ENCODE measurements at regions not wholly inside any gene's neighbourhood (a gene's known extent, or its start where the extent isn't known, plus 50 kb on each side); places are given as distances from the start of the nearest gene placed in this dataset.

- Mint-ChIP-seq H3K9me3 (peaks cover 0 to 14% (median 0%) of the 10 kb centered on the region in 9 donors), H3K36me3 (no peaks in the 10 kb centered on the region), H3K27ac (no peak overlapping the region), H3K4me1 (no peaks in the 10 kb centered on the region), H3K27me3 (peaks cover 5 to 31% (median 18%) of the 10 kb centered on the region in 5 donors), H3K4me3 (no peak overlapping the region)
- ATAC-seq (no peak), DNase-seq (no peak)
- POLR2A ChIA-PET, result no interaction called here
Measured at GRCh38 chr1:115412286-115412685, 74.2 kb upstream of the NGF start.

- DNase-seq (no peak), ATAC-seq (no peak)
- no peak overlapping the region for H3K4me3 Mint-ChIP-seq
- no peaks in the 10 kb centered on the region for H3K36me3 Mint-ChIP-seq
- peaks cover 0 to 14% (median 0%) of the 10 kb centered on the region in 9 donors for H3K9me3 Mint-ChIP-seq
- peaks cover 5 to 32% (median 15%) of the 10 kb centered on the region in 5 donors for H3K27me3 Mint-ChIP-seq
- H3K27ac Mint-ChIP-seq, result no peak overlapping the region
- H3K4me1 Mint-ChIP-seq, result no peaks in the 10 kb centered on the region
- POLR2A ChIA-PET, result no interaction called here
Measured at GRCh38 chr1:115411371-115412063, 73.5 kb upstream of the NGF start.

GRCh38 chr1:115409094-115410015, 71.3 kb upstream of the NGF start:
- Mint-ChIP-seq H3K4me1 (no peaks in the 10 kb centered on the region), H3K27me3 (peaks cover 5 to 41% (median 15%) of the 10 kb centered on the region in 5 donors)

GRCh38 chr1:115408533-115408932, 70.5 kb upstream of the NGF start:
- POLR2A ChIA-PET, result no interaction called here
- ATAC-seq, result no peak
- peaks cover 0 to 10% (median 0%) of the 10 kb centered on the region in 9 donors for H3K9me3 Mint-ChIP-seq
- no peaks in the 10 kb centered on the region for H3K36me3 Mint-ChIP-seq
- H3K4me3 Mint-ChIP-seq, result no peak overlapping the region
- DNase-seq, result no peak
- no peaks in the 10 kb centered on the region for H3K4me1 Mint-ChIP-seq
- no peak overlapping the region for H3K27ac Mint-ChIP-seq
- peaks cover 5 to 38% (median 12%) of the 10 kb centered on the region in 5 donors for H3K27me3 Mint-ChIP-seq

More at GRCh38 chr1:115409094-115410015, 71.3 kb upstream of the NGF start:
- no peak for DNase-seq
- Mint-ChIP-seq H3K4me3 (no peak overlapping the region), H3K27ac (no peak overlapping the region), H3K9me3 (peaks cover 0 to 10% (median 0%) of the 10 kb centered on the region in 9 donors), H3K36me3 (no peaks in the 10 kb centered on the region)
- ATAC-seq, result no peak
- POLR2A ChIA-PET, result no interaction called here

GRCh38 chr1:115404911-115405310, 66.9 kb upstream of the NGF start:
- DNase-seq (no peak), ATAC-seq (no peak)
- Mint-ChIP-seq H3K4me3 (no peak overlapping the region), H3K36me3 (no peaks in the 10 kb centered on the region), H3K27ac (no peak overlapping the region), H3K9me3 (no peaks in the 10 kb centered on the region), H3K27me3 (peaks cover 2 to 19% (median 6%) of the 10 kb centered on the region in 5 donors), H3K4me1 (no peaks in the 10 kb centered on the region)
- POLR2A ChIA-PET, result no interaction called here

GRCh38 chr1:115402753-115403184, 64.7 kb upstream of the NGF start:
- no peak for ATAC-seq
- H3K4me1 Mint-ChIP-seq, result no peaks in the 10 kb centered on the region

GRCh38 chr1:115401676-115402075, 63.6 kb upstream of the NGF start:
- H3K9me3 Mint-ChIP-seq, result no peaks in the 10 kb centered on the region
- POLR2A ChIA-PET, result no interaction called here
- ATAC-seq, result no peak
- no peak overlapping the region for H3K27ac Mint-ChIP-seq
- H3K4me3 Mint-ChIP-seq, result no peak overlapping the region
- H3K27me3 Mint-ChIP-seq, result peaks cover 0 to 9% (median 2%) of the 10 kb centered on the region in 5 donors
- DNase-seq, result no peak
- no peaks in the 10 kb centered on the region for H3K36me3 Mint-ChIP-seq
- H3K4me1 Mint-ChIP-seq, result no peaks in the 10 kb centered on the region

More at GRCh38 chr1:115402753-115403184, 64.7 kb upstream of the NGF start:
- Mint-ChIP-seq H3K9me3 (no peaks in the 10 kb centered on the region), H3K27ac (no peak overlapping the region), H3K36me3 (no peaks in the 10 kb centered on the region), H3K4me3 (no peak overlapping the region), H3K27me3 (peaks cover 1 to 14% (median 4%) of the 10 kb centered on the region in 5 donors)
- POLR2A ChIA-PET, result no interaction called here
- DNase-seq, result no peak

- Mint-ChIP-seq H3K4me1 (no peaks in the 10 kb centered on the region), H3K27ac (no peak overlapping the region), H3K27me3 (peaks cover 0 to 16% (median 2%) of the 10 kb centered on the region in 5 donors), H3K9me3 (no peaks in the 10 kb centered on the region), H3K4me3 (no peak overlapping the region), H3K36me3 (no peaks in the 10 kb centered on the region)
- DNase-seq (no peak), ATAC-seq (no peak)
- POLR2A ChIA-PET, result no interaction called here
Measured at GRCh38 chr1:115400891-115401290, 62.8 kb upstream of the NGF start.

GRCh38 chr1:115400426-115400825, 62.4 kb upstream of the NGF start:
- POLR2A ChIA-PET, result no interaction called here
- Mint-ChIP-seq H3K4me1 (no peaks in the 10 kb centered on the region), H3K27me3 (peaks cover 0 to 20% (median 2%) of the 10 kb centered on the region in 5 donors), H3K4me3 (no peak overlapping the region), H3K27ac (no peak overlapping the region), H3K36me3 (no peaks in the 10 kb centered on the region), H3K9me3 (no peaks in the 10 kb centered on the region)
- no peak for DNase-seq
- no peak for ATAC-seq

- no peaks in the 10 kb centered on the region for H3K4me1 Mint-ChIP-seq
Measured at GRCh38 chr1:115398745-115399144, 60.7 kb upstream of the NGF start.

More at GRCh38 chr1:115398745-115399144, 60.7 kb upstream of the NGF start:
- Mint-ChIP-seq H3K4me3 (no peak overlapping the region), H3K36me3 (no peaks in the 10 kb centered on the region), H3K9me3 (peaks cover 0 to 3% (median 0%) of the 10 kb centered on the region in 9 donors), H3K27ac (no peak overlapping the region), H3K27me3 (peaks cover 2 to 11% (median 6%) of the 10 kb centered on the region in 5 donors)
- DNase-seq, result no peak
- ATAC-seq, result no peak
- POLR2A ChIA-PET, result no interaction called here
